NB4 (cell line): ENCODE measurements at regions not wholly inside any gene's neighbourhood (a gene's known extent, or its start where the extent isn't known, plus 50 kb on each side); places are given as distances from the start of the nearest gene placed in this dataset.

Experiments
- DNase-seq: peaks from one replicate; pipeline ENCODE4 v3.0.0; 2010; ENCODE audit warnings: low read depth
- H3K4me3 ChIP-seq: one replicate; pipeline ENCODE4 v1.5.1; 2011; ENCODE audit warnings: mild to moderate bottlenecking, low read depth, low read length, moderate library complexity
- CTCF ChIP-seq: IDR thresholded peaks from one replicate; pipeline ENCODE4 v1.5.1; 2012; ENCODE audit warnings: low read depth, low read length
- MYC ChIP-seq: IDR thresholded peaks from 2 replicates; pipeline ENCODE4 v1.6.1; 2011; ENCODE audit warnings: low read depth, low read length
- POLR2A ChIP-seq: IDR thresholded peaks from 2 replicates; pipeline ENCODE4 v1.6.1; 2011; ENCODE audit warnings: mild to moderate bottlenecking; ENCODE audit not compliant: insufficient read length; ENCODE audit errors: extremely low read depth
- TF ChIP-seq, protein P1 (sequence below): IDR thresholded peaks from 2 replicates; pipeline ENCODE4 v1.6.1; 2011; ENCODE audit warnings: low read depth, low read length

GRCh38 chr4:32909736-32910135 lies 2189.6 kb downstream of the PCDH7 start:
- H3K4me3 ChIP-seq = no peak overlapping the region
- DNase-seq = peak; percentile 5
- TF ChIP-seq POLR2A (no peak), MYC (no peak), CTCF (peak; percentile 9)
- TF ChIP-seq, protein P1, sequence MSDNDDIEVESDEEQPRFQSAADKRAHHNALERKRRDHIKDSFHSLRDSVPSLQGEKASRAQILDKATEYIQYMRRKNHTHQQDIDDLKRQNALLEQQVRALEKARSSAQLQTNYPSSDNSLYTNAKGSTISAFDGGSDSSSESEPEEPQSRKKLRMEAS = no peak

DNA sequence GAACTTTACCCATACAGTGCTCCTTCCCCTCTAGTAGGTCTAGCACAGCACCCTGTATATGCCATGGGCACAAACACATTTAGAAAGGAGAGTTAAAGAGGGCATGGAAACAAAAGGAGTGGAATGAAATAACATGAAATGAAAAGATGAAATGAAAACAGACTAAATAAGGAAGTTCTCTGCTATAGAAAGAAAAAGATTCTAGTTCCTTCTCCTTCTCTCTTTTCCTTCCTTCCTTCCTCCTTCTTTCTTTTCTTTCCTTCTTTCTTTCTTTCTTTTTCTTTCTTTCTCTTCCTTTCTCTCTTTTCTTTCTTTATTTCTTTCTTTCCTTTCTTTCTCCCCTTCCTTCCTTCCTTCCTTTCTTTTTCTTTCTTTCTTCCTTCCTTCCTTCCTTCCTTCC lies 2197.4 kb downstream of the PCDH7 start:
- DNase-seq = no peak
- no peak for TF ChIP-seq MYC
- TF ChIP-seq, protein P1 = no peak
- TF ChIP-seq CTCF = no peak
- TF ChIP-seq POLR2A = no peak
- H3K4me3 ChIP-seq = no peak overlapping the region

- TF ChIP-seq CTCF (no peak), POLR2A (no peak), MYC (no peak)
- TF ChIP-seq, protein P1 = no peak
- H3K4me3 ChIP-seq = no peak overlapping the region
- no peak for DNase-seq
These were observed 2209.9 kb downstream of the PCDH7 start for GRCh38 chr4:32929796-32930699.

- TF ChIP-seq, protein P1 = no peak
- TF ChIP-seq MYC (no peak), CTCF (no peak), POLR2A (no peak)
- no peak overlapping the region for H3K4me3 ChIP-seq
- no peak for DNase-seq
These were observed 2210.5 kb downstream of the PCDH7 start for GRCh38 chr4:32930700-32931099.

- H3K4me3 ChIP-seq = no peak overlapping the region
- no peak for DNase-seq
- no peak for TF ChIP-seq CTCF
- TF ChIP-seq POLR2A = no peak
- TF ChIP-seq, protein P1 = no peak
These were observed 2211.3 kb downstream of the PCDH7 start for GRCh38 chr4:32931475-32931874.
